ENCODE measurements at regions not wholly inside any gene's neighbourhood (a gene's known extent, or its start where the extent isn't known, plus 50 kb on each side); places are given as distances from the start of the nearest gene placed in this dataset.

DNA sequence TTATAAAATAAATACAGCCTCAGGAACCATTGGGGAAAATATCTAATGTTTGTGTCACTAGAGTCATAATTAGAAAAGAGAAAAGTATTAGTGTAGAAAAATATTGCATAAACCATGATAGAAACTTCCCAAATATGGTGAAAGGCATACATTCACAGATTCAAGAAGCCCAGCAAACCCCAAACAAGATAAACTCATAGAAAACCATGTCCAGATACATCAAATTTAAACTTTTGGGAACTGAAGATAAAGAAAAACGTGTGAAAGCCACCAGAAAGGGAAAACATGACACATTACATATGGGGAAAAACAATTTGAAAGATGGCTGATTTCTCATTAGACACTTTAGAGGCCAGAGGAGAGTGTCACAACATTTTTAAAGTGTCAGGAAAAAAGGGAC is 236.5 kb upstream of the FN1 start:
- TF ChIP-seq, protein P1, sequence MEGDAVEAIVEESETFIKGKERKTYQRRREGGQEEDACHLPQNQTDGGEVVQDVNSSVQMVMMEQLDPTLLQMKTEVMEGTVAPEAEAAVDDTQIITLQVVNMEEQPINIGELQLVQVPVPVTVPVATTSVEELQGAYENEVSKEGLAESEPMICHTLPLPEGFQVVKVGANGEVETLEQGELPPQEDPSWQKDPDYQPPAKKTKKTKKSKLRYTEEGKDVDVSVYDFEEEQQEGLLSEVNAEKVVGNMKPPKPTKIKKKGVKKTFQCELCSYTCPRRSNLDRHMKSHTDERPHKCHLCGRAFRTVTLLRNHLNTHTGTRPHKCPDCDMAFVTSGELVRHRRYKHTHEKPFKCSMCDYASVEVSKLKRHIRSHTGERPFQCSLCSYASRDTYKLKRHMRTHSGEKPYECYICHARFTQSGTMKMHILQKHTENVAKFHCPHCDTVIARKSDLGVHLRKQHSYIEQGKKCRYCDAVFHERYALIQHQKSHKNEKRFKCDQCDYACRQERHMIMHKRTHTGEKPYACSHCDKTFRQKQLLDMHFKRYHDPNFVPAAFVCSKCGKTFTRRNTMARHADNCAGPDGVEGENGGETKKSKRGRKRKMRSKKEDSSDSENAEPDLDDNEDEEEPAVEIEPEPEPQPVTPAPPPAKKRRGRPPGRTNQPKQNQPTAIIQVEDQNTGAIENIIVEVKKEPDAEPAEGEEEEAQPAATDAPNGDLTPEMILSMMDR (IDR thresholded peaks at IDR 0.05) = no peak
- TF ChIP-seq SIN3A (IDR thresholded peaks at IDR 0.05; ENCODE audit: borderline replicate concordance, insufficient read depth, low read depth, low read length) = no peak
